H9 (cell line): ENCODE measurements at regions not wholly inside any gene's neighbourhood (a gene's known extent, or its start where the extent isn't known, plus 50 kb on each side); places are given as distances from the start of the nearest gene placed in this dataset.

Experiments used
- DNase-seq: peaks from one replicate; pipeline ENCODE4 v3.0.0-alpha.2; 2017
- H2AFZ ChIP-seq: one replicate; pipeline ENCODE4 v1.6.1; 2013; ENCODE audit warnings: mild to moderate bottlenecking, low read length, control low read depth, moderate library complexity
- H2AK5ac ChIP-seq: 2 replicates; pipeline ENCODE4 v1.6.1; 2013; ENCODE audit warnings: low read length, control low read depth, mixed read lengths; ENCODE audit not compliant: insufficient read length
- H2BK120ac ChIP-seq: one replicate; pipeline ENCODE4 v1.6.1; 2013; ENCODE audit warnings: low read depth, mild to moderate bottlenecking, low read length, control low read depth, inconsistent platforms; ENCODE audit not compliant: poor library complexity, severe bottlenecking
- H2BK12ac ChIP-seq: 2 replicates; pipeline ENCODE4 v1.6.1; 2013; ENCODE audit warnings: low read length, control low read depth, mixed read lengths, low read depth; ENCODE audit not compliant: insufficient read length
- H2BK15ac ChIP-seq: 2 replicates; pipeline ENCODE4 v1.6.1; 2013; ENCODE audit warnings: low read depth, low read length, control low read depth
- H2BK20ac ChIP-seq: one replicate; pipeline ENCODE4 v1.6.1; 2013; ENCODE audit warnings: low read depth, mild to moderate bottlenecking, low read length, control low read depth, inconsistent platforms; ENCODE audit not compliant: poor library complexity, severe bottlenecking
- H2BK5ac ChIP-seq: 2 replicates; pipeline ENCODE4 v1.6.1; 2013; ENCODE audit warnings: low read length, control low read depth, mixed read lengths; ENCODE audit not compliant: insufficient read length
- H3K14ac ChIP-seq: 2 replicates; pipeline ENCODE4 v1.6.1; 2013; ENCODE audit warnings: low read length, control low read depth; ENCODE audit not compliant: insufficient read depth
- H3K18ac ChIP-seq: 2 replicates; pipeline ENCODE4 v1.6.1; 2013; ENCODE audit warnings: low read depth, mild to moderate bottlenecking, mixed read lengths, low read length, control low read depth; ENCODE audit not compliant: insufficient read length
- H3K23ac ChIP-seq: 2 replicates; pipeline ENCODE4 v1.6.1; 2013; ENCODE audit warnings: low read length, control low read depth, mixed read lengths, low read depth; ENCODE audit not compliant: insufficient read length
- H3K23me2 ChIP-seq: 2 replicates; pipeline ENCODE4 v1.6.1; 2013; ENCODE audit warnings: low read depth, mild to moderate bottlenecking, mixed read lengths, low read length, control low read depth; ENCODE audit not compliant: insufficient read length, poor library complexity, severe bottlenecking
- H3K27ac ChIP-seq: 2 replicates; pipeline ENCODE4 v1.5.1; 2013; ENCODE audit warnings: low read length, control low read depth, mixed read lengths, low read depth; ENCODE audit not compliant: insufficient read length
- H3K27me3 ChIP-seq: 2 replicates; pipeline ENCODE4 v1.6.1; 2013; ENCODE audit warnings: low read length, control low read depth, inconsistent platforms; ENCODE audit not compliant: insufficient read depth
- H3K4ac ChIP-seq: 2 replicates; pipeline ENCODE4 v1.6.1; 2013; ENCODE audit warnings: low read depth, mild to moderate bottlenecking, control low read depth, inconsistent platforms, low read length, moderate library complexity
- H3K4me1 ChIP-seq: 2 replicates; pipeline ENCODE4 v1.6.1; 2013; ENCODE audit warnings: low read length, control low read depth, inconsistent platforms; ENCODE audit not compliant: insufficient read depth
- H3K4me2 ChIP-seq: 2 replicates; pipeline ENCODE4 v1.6.1; 2013; ENCODE audit warnings: low read length, control low read depth, mixed read lengths; ENCODE audit not compliant: insufficient read length, insufficient read depth
- H3K56ac ChIP-seq: 2 replicates; pipeline ENCODE4 v1.6.1; 2013; ENCODE audit warnings: low read depth, mild to moderate bottlenecking, mixed read lengths, low read length, control low read depth; ENCODE audit not compliant: insufficient read length
- H3K79me1 ChIP-seq: 2 replicates; pipeline ENCODE4 v1.6.1; 2013; ENCODE audit warnings: low read depth, mild to moderate bottlenecking, moderate library complexity, low read length, control low read depth, inconsistent platforms; ENCODE audit not compliant: insufficient read depth, poor library complexity, severe bottlenecking
- H3K79me2 ChIP-seq: 2 replicates; pipeline ENCODE4 v1.6.1; 2013; ENCODE audit warnings: low read length, control low read depth, inconsistent platforms; ENCODE audit not compliant: insufficient read depth
- H3K9ac ChIP-seq: 2 replicates; pipeline ENCODE4 v1.6.1; 2013; ENCODE audit warnings: low read length, control low read depth, mixed read lengths; ENCODE audit not compliant: insufficient read length; ENCODE audit errors: extremely low read depth
- H3K9me3 ChIP-seq: one replicate; pipeline ENCODE4 v1.6.1; 2013; ENCODE audit warnings: low read depth, low read length, inconsistent platforms; ENCODE audit not compliant: control insufficient read depth
- H3T11ph ChIP-seq: one replicate; pipeline ENCODE4 v1.6.1; 2013; ENCODE audit warnings: mild to moderate bottlenecking, low read length, control low read depth, inconsistent platforms
- H4K20me1 ChIP-seq: one replicate; pipeline ENCODE4 v1.6.1; 2013; ENCODE audit not compliant: control insufficient read depth, insufficient read length, insufficient read depth
- H4K5ac ChIP-seq: 2 replicates; pipeline ENCODE4 v1.6.1; 2013; ENCODE audit warnings: low read depth, mild to moderate bottlenecking, mixed read lengths, low read length, control low read depth; ENCODE audit not compliant: insufficient read length
- H4K8ac ChIP-seq: replicated peaks from 2 replicates; pipeline ENCODE4 v1.6.1; 2013; ENCODE audit warnings: low read length, control low read depth, mixed read lengths, low read depth; ENCODE audit not compliant: insufficient read length
- H4K91ac ChIP-seq: 2 replicates; pipeline ENCODE4 v1.6.1; 2013; ENCODE audit warnings: low read depth, mild to moderate bottlenecking, moderate library complexity, mixed read lengths, low read length, control low read depth; ENCODE audit not compliant: insufficient read length
- H3K27ac Mint-ChIP-seq, 3 experiments: 2 replicates in 2 of 3; 3 replicates in 1 of 3; pipeline ENCODE4 v1.8.0; 2020 to 2021; ENCODE audit warnings: mixed read lengths in 3 of 3, mild to moderate bottlenecking in 1 of 3, moderate library complexity in 1 of 3
- H3K27me3 Mint-ChIP-seq: 2 replicates; pipeline ENCODE4 v1.8.0; 2021; ENCODE audit warnings: low read depth, mild to moderate bottlenecking, moderate library complexity, mixed read lengths
- H3K36me3 Mint-ChIP-seq, 3 experiments: 2 replicates in 2 of 3; 3 replicates in 1 of 3; pipeline ENCODE4 v1.8.0; 2020 to 2021; ENCODE audit warnings: low read depth in 3 of 3, mixed read lengths in 3 of 3; ENCODE audit not compliant: insufficient read depth in 1 of 3
- H3K4me1 Mint-ChIP-seq, 2 experiments: 2 replicates each; pipeline ENCODE4 v1.8.0; 2020; ENCODE audit warnings: mixed read lengths in 2 of 2
- H3K4me3 Mint-ChIP-seq, 2 experiments: 2 replicates in 1 of 2; 3 replicates in 1 of 2; pipeline ENCODE4 v1.8.0; 2020 to 2021; ENCODE audit warnings: mild to moderate bottlenecking in 2 of 2, mixed read lengths in 2 of 2, moderate library complexity in 1 of 2
- H3K9me3 Mint-ChIP-seq, 2 experiments: 2 replicates in 1 of 2; 3 replicates in 1 of 2; pipeline ENCODE4 v1.8.0; 2020; ENCODE audit warnings: mild to moderate bottlenecking in 2 of 2, mixed read lengths in 2 of 2, moderate library complexity in 1 of 2
- WGBS: extraction: QIAGEN DNeasy Blood & Tissue Kit; methylation state at CpG from one replicate; pipeline ENCODE4 v1.1.7; 2013; ENCODE audit warnings: missing lambda C conversion rate, low lambda C conversion rate, mixed read lengths; ENCODE audit not compliant: insufficient read length; ENCODE audit errors: extremely low coverage; 5-methylcytosine and 5-hydroxymethylcytosine counted together
- TF ChIP-seq, protein P1 (sequence below): fragments of 200-600 bp; sonication (generic); conservative IDR thresholded peaks from 3 replicates; pipeline ENCODE4 v1.8.0; 2021; ENCODE audit warnings: antibody characterized with exemption, mild to moderate bottlenecking

DNA sequence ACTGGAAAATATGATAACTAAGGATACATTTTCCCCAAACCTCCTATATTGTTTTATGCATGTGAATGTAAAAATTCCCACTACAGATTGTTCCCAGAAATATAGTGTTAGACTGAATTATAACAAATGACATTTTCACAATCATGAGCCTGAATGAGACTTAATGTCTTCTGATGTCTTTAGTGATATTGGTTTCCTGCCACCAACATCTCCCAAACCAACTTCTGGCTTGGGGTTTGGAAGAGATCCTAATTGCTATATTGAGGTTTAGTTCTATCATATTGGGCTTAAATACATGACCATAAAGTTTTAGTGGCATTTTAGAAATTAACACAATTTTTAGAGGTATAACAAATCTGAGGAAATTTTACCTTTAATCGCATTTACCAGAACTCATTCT, 445.3 kb upstream of the CCDC54 start:
- Histone ChIP-seq H3K79me1 (no peaks in the 10 kb centered on the region), H3K23ac (no peak overlapping the region), H3K9me3 (peaks cover 18% of the 10 kb centered on the region), H2BK15ac (no peak overlapping the region), H3T11ph (no peak overlapping the region), H3K14ac (no peak overlapping the region), H3K23me2 (no peaks in the 10 kb centered on the region), H4K8ac (no peak overlapping the region), H4K91ac (no peak overlapping the region), H4K20me1 (no peaks in the 10 kb centered on the region), H3K4me1 (no peaks in the 10 kb centered on the region; the same call in 1 of the 2 replicates), H2AFZ (no peak overlapping the region), H3K79me2 (no peaks in the 10 kb centered on the region), H3K18ac (no peak overlapping the region), H4K5ac (no peak overlapping the region), H2BK120ac (no peak overlapping the region), H3K27ac (no peak overlapping the region), H2BK20ac (no peak overlapping the region), H2BK12ac (no peak overlapping the region), H3K27me3 (no peaks in the 10 kb centered on the region), H3K4ac (no peak overlapping the region), H2BK5ac (no peak overlapping the region), H2AK5ac (no peak overlapping the region), H3K4me2 (no peak overlapping the region), H3K56ac (no peak overlapping the region), H3K9ac (no peak overlapping the region)
- Mint-ChIP-seq H3K36me3 (peaks cover 4 to 15% (median 13%) of the 10 kb centered on the region in 3 experiments), H3K4me3 (no peak overlapping the region), H3K4me1 (peaks cover 0 to 5% of the 10 kb centered on the region in 2 experiments; a peak in 1 of 4 replicates), H3K9me3 (peaks cover 11 to 13% of the 10 kb centered on the region in 2 experiments), H3K27ac (no peak overlapping the region), H3K27me3 (peaks cover 4% of the 10 kb centered on the region)
- WGBS = no CpG with 5 or more reads among the region's 1 CpG
- TF ChIP-seq, protein P1, sequence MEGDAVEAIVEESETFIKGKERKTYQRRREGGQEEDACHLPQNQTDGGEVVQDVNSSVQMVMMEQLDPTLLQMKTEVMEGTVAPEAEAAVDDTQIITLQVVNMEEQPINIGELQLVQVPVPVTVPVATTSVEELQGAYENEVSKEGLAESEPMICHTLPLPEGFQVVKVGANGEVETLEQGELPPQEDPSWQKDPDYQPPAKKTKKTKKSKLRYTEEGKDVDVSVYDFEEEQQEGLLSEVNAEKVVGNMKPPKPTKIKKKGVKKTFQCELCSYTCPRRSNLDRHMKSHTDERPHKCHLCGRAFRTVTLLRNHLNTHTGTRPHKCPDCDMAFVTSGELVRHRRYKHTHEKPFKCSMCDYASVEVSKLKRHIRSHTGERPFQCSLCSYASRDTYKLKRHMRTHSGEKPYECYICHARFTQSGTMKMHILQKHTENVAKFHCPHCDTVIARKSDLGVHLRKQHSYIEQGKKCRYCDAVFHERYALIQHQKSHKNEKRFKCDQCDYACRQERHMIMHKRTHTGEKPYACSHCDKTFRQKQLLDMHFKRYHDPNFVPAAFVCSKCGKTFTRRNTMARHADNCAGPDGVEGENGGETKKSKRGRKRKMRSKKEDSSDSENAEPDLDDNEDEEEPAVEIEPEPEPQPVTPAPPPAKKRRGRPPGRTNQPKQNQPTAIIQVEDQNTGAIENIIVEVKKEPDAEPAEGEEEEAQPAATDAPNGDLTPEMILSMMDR = no peak
- DNase-seq = no peak
